Muscle layer of duodenum (tissue), 2 donors: ENCODE measurements at regions not wholly inside any gene's neighbourhood (a gene's known extent, or its start where the extent isn't known, plus 50 kb on each side); places are given as distances from the start of the nearest gene placed in this dataset.

ENCODE experiments used
- H3K27ac ChIP-seq: one replicate; pipeline ENCODE4 v1.7.0; 2013; ENCODE audit warnings: mild to moderate bottlenecking, low read length
- H3K27me3 ChIP-seq: one replicate; pipeline ENCODE4 v1.7.0; 2013; ENCODE audit warnings: low read depth, mild to moderate bottlenecking, control low read depth, low read length
- H3K36me3 ChIP-seq, 2 donors: one replicate each; pipeline ENCODE4 v1.7.0; 2013; ENCODE audit warnings: low read length in 2 of 2, control low read depth in 1 of 2, mild to moderate bottlenecking in 1 of 2; ENCODE audit not compliant: insufficient read depth in 2 of 2, control insufficient read depth in 1 of 2
- H3K4me1 ChIP-seq, 2 donors: one replicate each; pipeline ENCODE4 v1.7.0; 2013; ENCODE audit warnings: low read length in 2 of 2, mild to moderate bottlenecking in 2 of 2, control low read depth in 1 of 2, moderate library complexity in 1 of 2; ENCODE audit not compliant: insufficient read depth in 2 of 2, control insufficient read depth in 1 of 2
- H3K4me3 ChIP-seq, 2 donors: one replicate each; pipeline ENCODE4 v1.7.0; 2013; ENCODE audit warnings: low read length in 2 of 2, low read depth in 1 of 2, mild to moderate bottlenecking in 1 of 2
- H3K9me3 ChIP-seq, 2 donors: one replicate each; pipeline ENCODE4 v1.7.0; 2013; ENCODE audit warnings: low read length in 2 of 2, control low read depth in 1 of 2, mild to moderate bottlenecking in 1 of 2; ENCODE audit not compliant: control insufficient read depth in 1 of 2
- donor health status: healthy.

DNA sequence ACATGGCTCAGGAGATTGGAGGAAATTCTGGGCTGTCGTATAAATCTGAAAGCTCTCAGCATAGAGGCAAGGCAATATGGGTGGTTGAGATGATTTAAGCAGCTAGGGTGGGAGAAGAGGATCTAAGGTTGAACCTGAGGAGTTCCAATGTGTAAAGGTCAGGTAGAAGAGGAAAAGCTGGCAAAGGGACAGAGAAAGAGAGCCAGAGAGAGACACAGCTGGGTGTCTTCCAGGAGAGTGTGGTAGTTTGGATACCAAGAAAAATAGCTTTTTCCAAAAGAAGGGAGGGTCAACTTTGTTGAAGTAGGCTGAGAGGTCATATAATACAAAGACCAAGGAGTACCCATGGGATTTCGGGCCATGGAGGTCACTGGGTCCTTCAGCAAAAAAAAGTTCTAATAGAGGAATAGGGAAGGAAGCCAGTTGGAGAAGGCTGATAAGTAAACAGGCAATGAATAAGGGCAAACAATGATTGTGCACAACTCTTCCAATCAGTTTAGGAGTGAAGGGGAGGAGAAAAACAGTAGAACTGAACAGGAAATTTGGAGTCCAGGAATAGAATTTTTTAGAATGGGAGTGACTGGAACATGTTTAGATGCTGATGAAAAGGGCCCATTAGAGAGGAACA is 135.1 kb downstream of the QRSL1 start:
- Histone ChIP-seq H3K27me3 (no peaks in the 10 kb centered on the region), H3K36me3 (no peaks in the 10 kb centered on the region), H3K9me3 (peaks cover 0 to 6% of the 10 kb centered on the region in 2 donors), H3K27ac (no peak overlapping the region), H3K4me3 (no peak overlapping the region), H3K4me1 (no peaks in the 10 kb centered on the region)

DNA sequence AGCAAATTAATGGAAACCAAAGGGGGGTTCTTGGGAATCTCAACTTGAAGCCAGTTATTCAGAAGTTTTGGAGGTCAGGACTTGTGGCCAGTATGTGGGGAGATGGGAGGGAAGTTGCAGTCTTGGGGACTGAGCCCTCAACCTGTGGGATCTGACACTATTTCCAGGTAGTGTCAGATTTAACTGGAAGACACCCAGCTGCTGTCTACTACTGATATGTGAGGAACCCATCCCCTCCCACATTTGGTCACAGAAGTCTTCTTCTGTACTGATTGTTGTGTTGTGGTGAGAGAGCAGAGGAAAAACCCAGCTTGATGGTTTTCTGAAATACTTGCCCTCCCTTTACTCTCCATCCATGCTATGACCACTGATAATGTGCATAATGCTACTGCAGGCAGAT is 134.0 kb downstream of the QRSL1 start:
- Histone ChIP-seq H3K4me1 (no peaks in the 10 kb centered on the region), H3K9me3 (peaks cover 0 to 5% of the 10 kb centered on the region in 2 donors), H3K27me3 (no peaks in the 10 kb centered on the region), H3K36me3 (no peaks in the 10 kb centered on the region), H3K4me3 (no peak overlapping the region), H3K27ac (no peak overlapping the region)

DNA sequence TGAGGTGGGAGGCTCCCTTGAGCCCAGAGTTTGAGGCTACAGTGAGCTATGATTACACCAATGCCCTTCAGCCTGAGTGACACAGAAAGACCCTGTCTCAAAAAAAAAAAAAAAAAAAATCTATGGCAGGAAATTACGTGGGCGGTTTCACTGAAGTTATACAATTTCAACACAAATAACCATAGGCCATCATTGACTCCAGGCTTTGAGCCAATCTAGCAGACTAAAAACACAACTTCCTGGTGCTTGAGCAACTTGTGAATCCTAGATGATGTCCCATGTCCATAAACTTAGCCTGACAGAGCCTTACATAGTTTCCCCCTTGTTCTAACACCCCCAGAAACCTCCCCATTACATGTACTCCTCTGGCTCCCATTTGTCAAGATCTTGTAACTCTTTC is 131.8 kb downstream of the QRSL1 start:
- Histone ChIP-seq H3K4me3 (no peak overlapping the region), H3K4me1 (no peaks in the 10 kb centered on the region), H3K36me3 (no peaks in the 10 kb centered on the region), H3K27ac (no peak overlapping the region), H3K9me3 (peaks cover 0 to 5% of the 10 kb centered on the region in 2 donors), H3K27me3 (no peaks in the 10 kb centered on the region)

DNA sequence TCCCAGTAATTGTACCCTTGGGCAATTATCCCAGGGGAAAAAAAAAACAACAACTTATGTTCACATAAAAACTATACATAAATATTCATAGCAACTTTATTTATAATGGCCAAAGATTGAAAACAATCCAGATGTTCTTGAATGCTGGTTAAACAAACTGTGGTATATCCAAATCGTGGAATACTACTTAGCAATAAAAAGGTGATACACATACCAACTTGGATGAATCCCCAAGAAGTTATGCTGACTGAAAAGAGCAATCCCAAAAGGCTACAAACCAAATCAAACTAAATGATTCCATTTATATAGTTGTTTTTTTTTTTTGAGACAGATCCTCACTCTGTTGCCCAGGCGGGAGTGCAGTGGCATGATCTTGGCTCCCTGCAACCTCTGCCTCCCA is 129.7 kb downstream of the QRSL1 start:
- Histone ChIP-seq H3K36me3 (no peaks in the 10 kb centered on the region), H3K4me1 (no peaks in the 10 kb centered on the region), H3K27ac (no peak overlapping the region), H3K27me3 (no peaks in the 10 kb centered on the region), H3K4me3 (no peak overlapping the region), H3K9me3 (peaks cover 0 to 5% of the 10 kb centered on the region in 2 donors)

DNA sequence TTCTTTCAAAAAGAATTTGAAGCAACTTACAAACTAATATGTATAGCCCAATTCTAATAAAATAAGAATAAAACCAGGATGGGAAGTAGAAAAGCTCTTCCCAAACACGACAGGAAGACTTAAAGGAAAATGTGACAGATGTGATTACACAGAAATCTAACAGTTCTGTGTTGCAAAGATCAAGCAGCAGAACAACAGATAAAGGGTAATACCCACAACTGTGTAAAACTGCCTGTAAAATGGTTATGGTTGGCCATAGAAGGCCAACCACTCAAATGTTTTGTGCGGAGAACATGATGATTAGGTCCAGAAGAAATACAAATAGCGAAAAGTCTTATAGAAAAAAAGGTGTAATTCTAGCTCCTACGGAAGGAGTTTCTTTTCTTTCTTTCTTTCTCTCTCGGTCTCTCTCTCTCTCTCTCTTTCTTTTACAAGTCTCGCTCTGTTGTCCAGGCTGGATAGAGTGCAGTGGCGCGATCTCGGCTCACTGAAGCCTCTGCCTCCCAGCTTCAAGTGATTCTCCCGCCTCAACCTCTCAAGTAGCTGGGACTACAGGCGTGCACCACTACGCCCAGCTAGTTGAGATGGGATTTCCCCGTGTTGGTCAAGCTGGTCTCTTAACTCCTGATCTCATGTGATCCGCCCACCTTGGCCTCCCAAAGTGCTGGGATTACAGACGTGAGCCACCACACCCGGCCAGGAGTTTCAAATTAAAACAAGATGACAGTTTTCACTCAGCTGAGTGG is 128.5 kb downstream of the QRSL1 start:
- Histone ChIP-seq H3K4me3 (no peak overlapping the region), H3K27me3 (no peaks in the 10 kb centered on the region), H3K27ac (no peak overlapping the region)

DNA sequence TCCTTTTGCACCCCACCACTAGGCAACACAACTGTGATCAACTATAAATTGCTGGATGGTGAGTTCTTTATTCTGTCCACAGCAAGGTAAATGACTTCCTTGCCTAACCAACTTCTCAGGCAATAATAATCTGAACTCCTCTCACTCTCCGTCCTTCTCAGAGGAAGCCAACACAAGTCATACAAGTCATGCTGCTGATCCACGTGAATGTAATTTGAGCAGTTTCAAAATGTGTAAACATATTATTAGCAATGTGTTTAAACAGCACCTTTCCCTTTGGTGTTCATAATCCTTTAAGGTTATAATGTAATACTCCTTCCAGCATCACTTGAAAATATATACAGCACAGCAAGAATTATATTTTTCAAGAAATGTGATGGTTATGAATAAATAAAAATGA is 127.9 kb downstream of the QRSL1 start:
- H3K4me1 ChIP-seq = no peaks in the 10 kb centered on the region
- H3K9me3 ChIP-seq = peaks cover 0 to 5% of the 10 kb centered on the region in 2 donors
- no peak overlapping the region for H3K4me3 ChIP-seq
- no peaks in the 10 kb centered on the region for H3K36me3 ChIP-seq
- H3K27ac ChIP-seq = no peak overlapping the region
- H3K27me3 ChIP-seq = no peaks in the 10 kb centered on the region

More for the DNA sequence above, 128.5 kb downstream of the QRSL1 start:
- Histone ChIP-seq H3K9me3 (peaks cover 0 to 5% of the 10 kb centered on the region in 2 donors), H3K36me3 (no peaks in the 10 kb centered on the region), H3K4me1 (no peaks in the 10 kb centered on the region)

DNA sequence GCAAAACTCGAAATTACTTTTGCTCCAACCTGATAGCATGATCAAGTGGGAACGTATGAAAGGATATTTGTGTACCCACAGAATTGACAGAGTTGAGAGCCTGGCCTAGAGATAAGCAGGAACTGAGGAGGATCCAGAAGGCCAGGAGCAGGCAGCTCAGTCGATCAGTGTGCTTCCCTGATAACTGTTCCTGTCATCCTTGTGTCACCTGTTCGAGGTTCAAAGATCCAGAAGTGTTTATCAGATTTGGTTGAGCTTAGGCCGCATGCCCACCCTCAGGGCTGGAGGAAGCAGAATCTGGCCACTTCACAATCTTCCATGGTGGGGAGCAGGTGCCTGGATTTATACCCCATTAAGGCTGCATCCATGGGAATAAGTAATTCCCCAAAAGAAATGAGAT is 124.8 kb downstream of the QRSL1 start:
- Histone ChIP-seq H3K27me3 (no peaks in the 10 kb centered on the region), H3K27ac (no peak overlapping the region), H3K36me3 (no peaks in the 10 kb centered on the region), H3K9me3 (no peaks in the 10 kb centered on the region), H3K4me1 (no peaks in the 10 kb centered on the region), H3K4me3 (no peak overlapping the region)

DNA sequence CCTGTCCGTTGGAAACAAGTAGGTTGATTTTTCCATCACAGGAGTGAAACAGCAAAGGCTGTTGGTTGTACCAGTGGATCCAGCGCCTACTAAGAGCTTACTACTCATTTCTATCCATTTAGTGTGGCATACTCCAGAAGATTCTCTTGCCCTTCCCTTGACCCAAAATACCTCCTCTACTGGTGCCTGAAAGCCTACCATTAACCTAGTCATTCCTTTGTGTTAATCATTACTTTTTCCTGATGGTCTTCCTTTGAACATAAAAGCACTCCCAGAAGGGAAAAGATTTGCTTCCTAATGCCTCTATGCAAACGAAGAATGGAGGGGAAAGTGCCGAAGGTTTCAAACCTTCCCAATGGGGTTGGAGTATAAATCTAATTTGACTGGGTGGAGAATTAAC is 123.3 kb downstream of the QRSL1 start:
- no peaks in the 10 kb centered on the region for H3K9me3 ChIP-seq
- H3K27ac ChIP-seq = no peak overlapping the region
- H3K36me3 ChIP-seq = no peaks in the 10 kb centered on the region
- H3K27me3 ChIP-seq = no peaks in the 10 kb centered on the region
- no peak overlapping the region for H3K4me3 ChIP-seq
- H3K4me1 ChIP-seq = no peaks in the 10 kb centered on the region

DNA sequence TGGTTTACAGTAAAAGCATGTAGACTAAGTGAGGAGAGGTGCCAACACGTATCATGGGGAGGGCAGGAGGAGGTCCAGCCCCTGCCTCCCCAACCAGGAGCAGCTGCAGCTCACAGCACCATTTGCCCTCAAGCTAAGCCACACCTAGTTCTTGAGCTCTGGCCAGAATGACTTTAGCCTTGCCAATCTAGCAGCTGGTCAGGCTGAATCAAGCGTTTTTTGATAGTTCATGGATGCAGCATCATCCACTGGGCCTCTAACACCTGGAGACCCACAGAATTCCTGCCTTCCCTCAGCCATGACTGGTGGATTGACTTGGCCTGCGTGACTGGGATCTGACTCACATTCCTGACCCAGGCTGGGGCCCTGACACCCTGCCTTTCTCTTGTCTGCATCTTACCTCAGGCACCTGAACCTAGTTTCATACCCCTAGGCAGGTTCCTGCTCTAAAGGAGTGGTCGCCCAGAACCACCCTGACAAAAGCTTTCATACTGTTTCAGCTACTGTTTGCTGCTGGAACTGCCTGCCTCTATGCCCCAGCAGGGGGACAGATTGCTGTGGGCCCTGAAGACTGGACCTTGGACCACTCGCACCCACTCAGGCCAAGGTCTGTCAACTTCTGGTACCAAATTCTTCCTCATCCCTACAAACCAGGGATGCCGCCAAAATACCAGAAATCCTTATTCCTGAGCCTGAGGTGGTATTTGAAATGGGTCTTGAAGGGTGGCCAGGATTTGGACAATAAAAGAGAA is 122.3 kb downstream of the QRSL1 start:
- H3K27me3 ChIP-seq = no peaks in the 10 kb centered on the region
- no peak overlapping the region for H3K4me3 ChIP-seq
- no peaks in the 10 kb centered on the region for H3K4me1 ChIP-seq
- H3K36me3 ChIP-seq = no peaks in the 10 kb centered on the region
- no peaks in the 10 kb centered on the region for H3K9me3 ChIP-seq
- no peak overlapping the region for H3K27ac ChIP-seq

DNA sequence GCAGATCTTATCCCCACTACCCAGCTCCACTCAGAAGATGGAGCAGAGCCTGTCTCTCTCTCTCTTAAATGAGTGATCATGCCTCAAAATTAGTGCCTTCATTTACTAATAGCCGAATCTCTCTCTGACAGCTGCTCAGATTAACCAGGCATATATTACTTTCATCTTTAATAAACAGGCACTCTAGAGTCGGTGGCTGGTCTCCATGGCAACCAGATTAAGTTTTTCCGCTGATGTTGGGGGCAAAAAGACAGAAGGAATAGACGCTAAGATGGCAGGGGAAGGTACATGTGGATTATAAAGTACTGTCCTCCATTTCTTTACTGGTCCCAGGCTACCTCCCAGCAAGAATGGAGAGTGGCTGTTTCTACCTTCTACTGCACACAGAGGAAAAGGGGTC is 121.6 kb downstream of the QRSL1 start:
- H3K4me1 ChIP-seq = no peaks in the 10 kb centered on the region
- no peaks in the 10 kb centered on the region for H3K9me3 ChIP-seq
- no peak overlapping the region for H3K27ac ChIP-seq
- H3K4me3 ChIP-seq = no peak overlapping the region
- no peaks in the 10 kb centered on the region for H3K27me3 ChIP-seq
- H3K36me3 ChIP-seq = no peaks in the 10 kb centered on the region

DNA sequence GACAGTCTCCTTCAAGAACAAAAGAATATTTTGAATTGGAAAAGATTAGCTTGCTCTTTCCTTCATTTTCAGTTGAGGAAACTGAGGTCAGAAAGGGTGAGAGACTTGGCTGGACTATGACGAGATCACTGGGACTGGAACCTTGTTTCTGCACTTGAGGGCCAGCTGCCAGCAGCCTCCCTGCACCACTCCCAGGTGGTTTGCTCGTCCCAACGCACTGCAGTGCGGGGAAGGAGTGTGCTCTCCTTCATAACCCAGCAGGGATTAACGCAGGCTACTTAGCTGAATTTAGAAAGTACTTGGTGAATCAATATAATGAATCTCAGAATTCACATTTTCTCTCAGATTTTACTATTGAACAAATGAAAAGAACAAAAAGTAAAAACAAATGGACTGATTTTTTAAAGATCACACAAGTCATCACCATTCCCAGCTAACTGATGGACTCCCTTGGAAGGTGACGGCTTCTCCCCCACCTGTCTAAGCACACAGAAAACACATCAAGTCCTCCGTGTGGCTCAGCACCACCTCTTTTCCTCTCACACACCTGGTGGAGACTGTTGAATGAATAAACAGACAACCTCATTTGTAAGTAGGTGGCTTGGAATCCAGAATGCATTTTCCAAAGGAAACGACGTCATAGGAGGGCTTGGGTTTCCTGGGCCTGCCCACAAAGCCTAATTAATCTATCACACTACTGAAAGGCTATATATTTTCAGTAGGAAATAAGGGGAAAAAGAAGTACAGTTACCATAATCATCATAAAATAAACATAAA is 121.0 kb downstream of the QRSL1 start:
- no peak overlapping the region for H3K4me3 ChIP-seq
- no peaks in the 10 kb centered on the region for H3K9me3 ChIP-seq
- no peaks in the 10 kb centered on the region for H3K4me1 ChIP-seq
- H3K27me3 ChIP-seq = no peaks in the 10 kb centered on the region
- H3K27ac ChIP-seq = no peak overlapping the region
- H3K36me3 ChIP-seq = no peaks in the 10 kb centered on the region
